IPS DF 6.9 (cell line): ENCODE measurements at regions not wholly inside any gene's neighbourhood (a gene's known extent, or its start where the extent isn't known, plus 50 kb on each side); places are given as distances from the start of the nearest gene placed in this dataset.
A peak's percentile ranks its signal among the peaks of the same experiment; 100 is the strongest.

Source experiments
- DNase-seq: peaks from one replicate; pipeline ENCODE4 v3.0.0-alpha.2; 2013; ENCODE audit warnings: low read depth, low spot score
- H3K27ac ChIP-seq: one replicate; pipeline ENCODE4 v1.5.1; 2013; ENCODE audit warnings: low read length, control low read depth
- H3K27me3 ChIP-seq: 2 replicates; pipeline ENCODE4 v1.6.1; 2013; ENCODE audit warnings: mild to moderate bottlenecking, low read length; ENCODE audit not compliant: control insufficient read depth, insufficient read depth
- H3K36me3 ChIP-seq: 2 replicates; pipeline ENCODE4 v1.6.1; 2013; ENCODE audit warnings: low read length; ENCODE audit not compliant: control insufficient read depth, insufficient read depth
- H3K4me1 ChIP-seq: 2 replicates; pipeline ENCODE4 v1.6.1; 2013; ENCODE audit warnings: low read length; ENCODE audit not compliant: control insufficient read depth, insufficient read depth
- H3K4me3 ChIP-seq: 2 replicates; pipeline ENCODE4 v1.5.1; 2013; ENCODE audit warnings: mild to moderate bottlenecking, low read length
- H3K9me3 ChIP-seq: 2 replicates; pipeline ENCODE4 v1.6.1; 2013; ENCODE audit warnings: low read length, inconsistent platforms; ENCODE audit not compliant: control insufficient read depth, insufficient read depth
- WGBS: extraction: QIAGEN DNeasy Blood & Tissue Kit; methylation state at CpG from one replicate; pipeline ENCODE4 v1.1.7; 2013; ENCODE audit warnings: mixed read lengths, missing lambda C conversion rate; ENCODE audit not compliant: insufficient read length, insufficient coverage; 5-methylcytosine and 5-hydroxymethylcytosine counted together

- H3K4me3 ChIP-seq, result no peak overlapping the region
- no peaks in the 10 kb centered on the region for H3K9me3 ChIP-seq
- no peaks in the 10 kb centered on the region for H3K4me1 ChIP-seq
- no peak overlapping the region for H3K27ac ChIP-seq
- no peak for DNase-seq
- no peaks in the 10 kb centered on the region for H3K27me3 ChIP-seq
- no peaks in the 10 kb centered on the region for H3K36me3 ChIP-seq
- no CpG with 5 or more reads among the region's 14 CpGs for WGBS
Measured at GRCh38 chr11:15300341-15300740, 185.6 kb downstream of the INSC start.

GRCh38 chr11:15307619-15308024, 192.9 kb downstream of the INSC start:
- peak; percentile 41 for DNase-seq
- H3K36me3 ChIP-seq, result no peaks in the 10 kb centered on the region
- H3K9me3 ChIP-seq, result no peaks in the 10 kb centered on the region
- no peak overlapping the region for H3K27ac ChIP-seq
- no peak overlapping the region for H3K4me3 ChIP-seq
- WGBS, result no CpG with 5 or more reads among the region's 4 CpGs
- no peaks in the 10 kb centered on the region; the same call in 1 of the 2 replicates for H3K27me3 ChIP-seq
- H3K4me1 ChIP-seq, result peaks cover 4% of the 10 kb centered on the region; the same call in 1 of the 2 replicates

GRCh38 chr11:15308840-15309239, 194.1 kb downstream of the INSC start:
- Histone ChIP-seq H3K4me3 (no peak overlapping the region), H3K9me3 (no peaks in the 10 kb centered on the region), H3K36me3 (no peaks in the 10 kb centered on the region), H3K4me1 (peaks cover 4% of the 10 kb centered on the region; the same call in 1 of the 2 replicates), H3K27me3 (no peaks in the 10 kb centered on the region; the same call in 1 of the 2 replicates), H3K27ac (no peak overlapping the region)
- DNase-seq, result no peak
- no CpG with 5 or more reads among the region's 2 CpGs for WGBS

- H3K27me3 ChIP-seq, result no peaks in the 10 kb centered on the region; the same call in 1 of the 2 replicates
- no peak overlapping the region for H3K27ac ChIP-seq
- peaks cover 4% of the 10 kb centered on the region; the same call in 1 of the 2 replicates for H3K4me1 ChIP-seq
- no peaks in the 10 kb centered on the region for H3K36me3 ChIP-seq
- H3K9me3 ChIP-seq, result no peaks in the 10 kb centered on the region
- no CpG with 5 or more reads among the region's 1 CpG for WGBS
- no peak overlapping the region for H3K4me3 ChIP-seq
- no peak for DNase-seq
Measured at GRCh38 chr11:15309296-15309695, 194.6 kb downstream of the INSC start.

- Histone ChIP-seq H3K27me3 (no peaks in the 10 kb centered on the region; the same call in 1 of the 2 replicates), H3K4me3 (no peak overlapping the region), H3K36me3 (no peaks in the 10 kb centered on the region), H3K27ac (no peak overlapping the region), H3K4me1 (no peaks in the 10 kb centered on the region), H3K9me3 (no peaks in the 10 kb centered on the region)
- no CpG with 5 or more reads among the region's 2 CpGs for WGBS
- no peak for DNase-seq
Measured at GRCh38 chr11:15313862-15314261, 199.1 kb downstream of the INSC start.

GRCh38 chr11:15318814-15319213, 204.1 kb downstream of the INSC start:
- WGBS, result 95% methylated on average over 2 of the region's 9 CpGs
- Histone ChIP-seq H3K27ac (no peak overlapping the region), H3K27me3 (no peaks in the 10 kb centered on the region), H3K36me3 (no peaks in the 10 kb centered on the region), H3K4me1 (no peaks in the 10 kb centered on the region), H3K9me3 (no peaks in the 10 kb centered on the region), H3K4me3 (no peak overlapping the region)
- DNase-seq, result no peak

- Histone ChIP-seq H3K4me1 (peaks cover 2% of the 10 kb centered on the region; the same call in 1 of the 2 replicates), H3K9me3 (no peaks in the 10 kb centered on the region), H3K36me3 (no peaks in the 10 kb centered on the region), H3K4me3 (no peak overlapping the region), H3K27me3 (no peaks in the 10 kb centered on the region), H3K27ac (no peak overlapping the region)
- WGBS, result no CpG with 5 or more reads among the region's 2 CpGs
- DNase-seq, result no peak
Measured at GRCh38 chr11:15326520-15326919, 211.8 kb downstream of the INSC start.

GRCh38 chr11:15327786-15328231, 213.1 kb downstream of the INSC start:
- no CpG with 5 or more reads among the region's 4 CpGs for WGBS
- no peaks in the 10 kb centered on the region for H3K27me3 ChIP-seq

GRCh38 chr11:15333407-15333806, 218.7 kb downstream of the INSC start:
- Histone ChIP-seq H3K4me3 (no peak overlapping the region), H3K36me3 (no peaks in the 10 kb centered on the region), H3K4me1 (0 out of 2 replicates have a peak, but pooled peaks cover 1% of the 10 kb centered on the region), H3K9me3 (no peaks in the 10 kb centered on the region), H3K27me3 (no peaks in the 10 kb centered on the region), H3K27ac (no peak overlapping the region)
- no CpG with 5 or more reads among the region's 1 CpG for WGBS
- DNase-seq, result no peak

More at GRCh38 chr11:15327786-15328231, 213.1 kb downstream of the INSC start:
- Histone ChIP-seq H3K4me3 (no peak overlapping the region), H3K27ac (no peak overlapping the region), H3K4me1 (peaks cover 2% of the 10 kb centered on the region; the same call in 1 of the 2 replicates), H3K36me3 (no peaks in the 10 kb centered on the region), H3K9me3 (no peaks in the 10 kb centered on the region)
- DNase-seq, result peak; percentile 70

GRCh38 chr11:15334766-15335165, 220.0 kb downstream of the INSC start:
- Histone ChIP-seq H3K27me3 (no peaks in the 10 kb centered on the region), H3K4me3 (no peak overlapping the region), H3K36me3 (no peaks in the 10 kb centered on the region), H3K27ac (no peak overlapping the region), H3K4me1 (0 out of 2 replicates have a peak, but pooled peaks cover 1% of the 10 kb centered on the region), H3K9me3 (no peaks in the 10 kb centered on the region)
- DNase-seq, result no peak
- WGBS, result no CpG with 5 or more reads among the region's 3 CpGs

- Histone ChIP-seq H3K27ac (no peak overlapping the region), H3K4me1 (0 out of 2 replicates have a peak, but pooled peaks cover 1% of the 10 kb centered on the region), H3K4me3 (no peak overlapping the region), H3K27me3 (no peaks in the 10 kb centered on the region), H3K36me3 (no peaks in the 10 kb centered on the region), H3K9me3 (no peaks in the 10 kb centered on the region)
- DNase-seq, result no peak
- no CpG with 5 or more reads among the region's 3 CpGs for WGBS
Measured at GRCh38 chr11:15336021-15336420, 221.3 kb downstream of the INSC start.
